Endodermal cell (in vitro differentiated cells): ENCODE measurements at regions not wholly inside any gene's neighbourhood (a gene's known extent, or its start where the extent isn't known, plus 50 kb on each side); places are given as distances from the start of the nearest gene placed in this dataset.

ENCODE experiments used
- DNase-seq: peaks from one replicate; pipeline ENCODE4 v3.0.0-alpha.2; 2017
- H3K27ac ChIP-seq: 2 replicates; pipeline ENCODE4 v1.5.1; 2013; ENCODE audit warnings: mild to moderate bottlenecking, low read depth, low read length, moderate library complexity
- H3K27me3 ChIP-seq: 2 replicates; pipeline ENCODE4 v1.6.1; 2013; ENCODE audit warnings: mild to moderate bottlenecking, low read length, moderate library complexity; ENCODE audit not compliant: insufficient read depth, control insufficient read depth, poor library complexity, severe bottlenecking
- H3K36me3 ChIP-seq: 2 replicates; pipeline ENCODE4 v1.7.0; 2013; ENCODE audit warnings: mild to moderate bottlenecking, low read length, moderate library complexity; ENCODE audit not compliant: control insufficient read depth, insufficient read depth
- H3K4me1 ChIP-seq: one replicate; pipeline ENCODE4 v1.7.0; 2013; ENCODE audit warnings: low read length; ENCODE audit not compliant: control insufficient read depth, insufficient read depth
- H3K4me3 ChIP-seq: 2 replicates; pipeline ENCODE4 v1.5.1; 2013; ENCODE audit warnings: mild to moderate bottlenecking, low read length, moderate library complexity
- H3K9ac ChIP-seq: 2 replicates; pipeline ENCODE4 v1.6.1; 2013; ENCODE audit warnings: mild to moderate bottlenecking, low read length, moderate library complexity; ENCODE audit not compliant: poor library complexity, severe bottlenecking; ENCODE audit errors: extremely low read depth
- H3K9me3 ChIP-seq: 2 replicates; pipeline ENCODE4 v1.6.1; 2013; ENCODE audit warnings: mild to moderate bottlenecking, low read length, moderate library complexity; ENCODE audit not compliant: control insufficient read depth
- H3K27ac Mint-ChIP-seq: 2 replicates; pipeline ENCODE4 v1.8.0; 2020; ENCODE audit warnings: mixed read lengths
- H3K27me3 Mint-ChIP-seq: 2 replicates; pipeline ENCODE4 v1.8.0; 2021; ENCODE audit warnings: mild to moderate bottlenecking, mixed read lengths; ENCODE audit not compliant: insufficient read depth
- H3K36me3 Mint-ChIP-seq: 2 replicates; pipeline ENCODE4 v1.8.0; 2020; ENCODE audit warnings: low read depth, mixed read lengths
- H3K4me1 Mint-ChIP-seq: 2 replicates; pipeline ENCODE4 v1.8.0; 2020; ENCODE audit warnings: mixed read lengths
- H3K4me3 Mint-ChIP-seq: 2 replicates; pipeline ENCODE4 v1.8.0; 2020; ENCODE audit warnings: mild to moderate bottlenecking, moderate library complexity, mixed read lengths
- H3K9me3 Mint-ChIP-seq: 2 replicates; pipeline ENCODE4 v1.8.0; 2020; ENCODE audit warnings: mild to moderate bottlenecking, mixed read lengths
- CTCF ChIP-seq: fragments of 200-600 bp; sonication (generic); conservative IDR thresholded peaks from 2 replicates; pipeline ENCODE4 v1.5.0; 2021; ENCODE audit warnings: antibody characterized with exemption, mild to moderate bottlenecking
- WGBS, 2 experiments: methylation state at CpG; one replicate each; pipeline versions ENCODE4 v1.1.5 to v1.1.7; 2013; ENCODE audit warnings: missing lambda C conversion rate in 2 of 2, mixed read lengths in 1 of 2; ENCODE audit not compliant: insufficient coverage in 1 of 2, insufficient read length in 1 of 2; 5-methylcytosine and 5-hydroxymethylcytosine counted together

DNA sequence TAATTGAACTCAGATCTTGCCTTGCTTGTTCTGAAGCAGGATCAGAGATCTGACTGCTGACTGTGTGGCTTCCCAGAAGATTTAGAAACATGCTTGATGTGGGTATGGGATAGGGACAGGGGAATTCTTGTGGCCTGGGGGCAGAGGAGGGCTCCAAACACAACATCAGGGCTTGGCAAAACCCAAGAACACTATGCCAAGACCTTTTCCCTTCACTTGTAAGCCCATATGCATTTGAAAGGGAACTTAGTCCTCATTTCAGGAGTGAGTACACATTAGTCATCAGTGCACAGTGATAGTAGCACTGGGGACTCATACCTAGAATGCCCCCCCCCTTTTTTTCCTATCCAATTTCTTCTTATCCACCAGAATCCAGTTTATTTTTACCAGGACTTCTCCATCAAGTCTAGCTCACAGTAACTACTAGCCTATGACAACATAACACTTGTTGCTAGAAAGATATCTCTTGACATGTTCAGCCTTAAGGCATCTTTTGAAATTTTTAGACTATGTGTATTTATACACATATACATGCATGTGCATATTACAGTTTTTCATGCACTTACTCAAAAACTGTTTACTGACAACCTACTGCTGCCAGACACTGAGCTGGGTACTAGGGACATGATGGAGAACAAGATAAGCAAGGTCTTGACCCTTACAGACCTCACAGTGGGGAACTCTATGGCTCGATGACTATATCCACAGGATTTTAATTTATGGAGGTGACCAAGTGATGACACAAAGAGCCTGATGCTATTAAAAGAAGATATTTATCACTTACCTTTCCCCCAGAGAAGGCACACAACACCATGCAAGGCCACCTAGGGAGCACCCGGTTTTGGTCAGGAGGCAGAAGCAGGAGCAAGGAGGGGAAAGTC is 158.3 kb upstream of the MAP3K1 start:
- no peaks in the 10 kb centered on the region for H3K36me3 ChIP-seq
- WGBS, 2 experiments: 92% methylated on average over 2 of the region's 2 CpGs; no CpG with 5 or more reads in 1 of the 2 experiments
- TF ChIP-seq CTCF: no peak
- peaks cover 7% of the 10 kb centered on the region for H3K4me1 Mint-ChIP-seq
- H3K27ac Mint-ChIP-seq: no peak overlapping the region
- no peak for DNase-seq
- H3K36me3 Mint-ChIP-seq: no peaks in the 10 kb centered on the region
- peaks cover 7% of the 10 kb centered on the region for H3K27me3 Mint-ChIP-seq
- H3K9me3 Mint-ChIP-seq: no peaks in the 10 kb centered on the region
- H3K4me1 ChIP-seq: no peaks in the 10 kb centered on the region
- H3K4me3 ChIP-seq: no peak overlapping the region
- H3K9ac ChIP-seq: no peak overlapping the region
- H3K27ac ChIP-seq: no peak overlapping the region
- no peaks in the 10 kb centered on the region for H3K27me3 ChIP-seq
- H3K4me3 Mint-ChIP-seq: no peak overlapping the region
- no peaks in the 10 kb centered on the region for H3K9me3 ChIP-seq

DNA sequence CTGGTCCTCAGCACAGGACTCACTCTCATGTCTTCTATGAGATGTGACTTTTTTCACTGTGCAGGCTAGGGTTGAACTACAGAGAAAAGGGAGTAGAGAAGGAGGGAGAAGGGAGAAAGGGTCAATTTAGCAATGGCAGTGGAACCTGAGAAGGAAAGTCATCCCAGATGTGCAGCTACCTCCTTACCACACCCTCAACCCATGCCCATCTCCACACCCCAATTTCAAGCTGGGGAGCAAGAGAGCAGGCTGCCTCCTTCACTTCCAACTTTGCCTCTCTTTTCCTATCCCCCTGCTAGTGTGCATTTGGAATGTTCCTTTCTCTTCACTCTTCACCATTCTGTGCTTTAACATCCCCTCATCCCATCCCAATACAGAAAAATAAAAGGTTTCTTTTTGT is 163.5 kb upstream of the MAP3K1 start:
- DNase-seq: no peak
- no peak for TF ChIP-seq CTCF
- no peak overlapping the region for H3K27ac ChIP-seq
- H3K36me3 ChIP-seq: no peaks in the 10 kb centered on the region
- H3K9me3 Mint-ChIP-seq: no peaks in the 10 kb centered on the region
- no peaks in the 10 kb centered on the region for H3K27me3 ChIP-seq
- H3K9ac ChIP-seq: no peak overlapping the region
- H3K4me1 ChIP-seq: no peaks in the 10 kb centered on the region
- H3K4me3 ChIP-seq: no peak overlapping the region
- peaks cover 8% of the 10 kb centered on the region for H3K4me1 Mint-ChIP-seq
- peaks cover 7% of the 10 kb centered on the region for H3K27me3 Mint-ChIP-seq
- H3K4me3 Mint-ChIP-seq: no peak overlapping the region
- H3K9me3 ChIP-seq: no peaks in the 10 kb centered on the region
- H3K27ac Mint-ChIP-seq: no peak overlapping the region
- no peaks in the 10 kb centered on the region for H3K36me3 Mint-ChIP-seq

GRCh38 chr5:56650386-56650785 is 165.0 kb upstream of the MAP3K1 start:
- Mint-ChIP-seq H3K27ac (no peak overlapping the region), H3K36me3 (no peaks in the 10 kb centered on the region), H3K9me3 (no peaks in the 10 kb centered on the region), H3K4me1 (peaks cover 10% of the 10 kb centered on the region), H3K4me3 (no peak overlapping the region), H3K27me3 (peaks cover 7% of the 10 kb centered on the region)
- Histone ChIP-seq H3K27ac (no peak overlapping the region), H3K4me1 (no peaks in the 10 kb centered on the region), H3K27me3 (no peaks in the 10 kb centered on the region), H3K9ac (no peak overlapping the region), H3K36me3 (no peaks in the 10 kb centered on the region), H3K4me3 (no peak overlapping the region), H3K9me3 (no peaks in the 10 kb centered on the region)
- no peak for DNase-seq
- no peak for TF ChIP-seq CTCF
- 95 to 100% methylated on average over 2 to 4 of the region's 4 CpGs for WGBS, 2 experiments
